T-helper 2 cell treated with Interferon-gamma antibody and Interleukin-4, amounts not matched to agents 5 μg/mL and 100 μg/mL, for 36 hours (primary cell): ENCODE measurements at regions not wholly inside any gene's neighbourhood (a gene's known extent, or its start where the extent isn't known, plus 50 kb on each side); places are given as distances from the start of the nearest gene placed in this dataset.
"Not testable (repeated sequence)": the region's sequence is repeated elsewhere in the genome, so short reads cannot be mapped to it uniquely, and the experiment has no call there.

Experiments
- DNase-seq: peaks from one replicate; pipeline ENCODE4 v3.0.0; 2021; ENCODE audit warnings: low spot score
- H3K27ac Mint-ChIP-seq: one replicate; pipeline ENCODE4 v1.8.0; 2021; ENCODE audit warnings: mild to moderate bottlenecking, mixed read lengths
- H3K27me3 Mint-ChIP-seq: one replicate; pipeline ENCODE4 v1.8.0; 2021; ENCODE audit warnings: low read depth, mixed read lengths
- H3K36me3 Mint-ChIP-seq: one replicate; pipeline ENCODE4 v1.8.0; 2021; ENCODE audit warnings: low read depth, mixed read lengths
- H3K4me1 Mint-ChIP-seq: one replicate; pipeline ENCODE4 v1.8.0; 2021; ENCODE audit warnings: low read depth, mixed read lengths
- H3K4me3 Mint-ChIP-seq: one replicate; pipeline ENCODE4 v1.8.0; 2022; ENCODE audit warnings: mild to moderate bottlenecking, moderate library complexity, mixed read lengths
- H3K9me3 Mint-ChIP-seq: one replicate; pipeline ENCODE4 v1.8.0; 2021; ENCODE audit warnings: mixed read lengths

GRCh38 chr5:123949043-123949804, 437.2 kb downstream of the CSNK1G3 start:
- Mint-ChIP-seq H3K4me3 (no peak overlapping the region), H3K27me3 (no peaks in the 10 kb centered on the region), H3K36me3 (no peaks in the 10 kb centered on the region), H3K4me1 (no peaks in the 10 kb centered on the region), H3K27ac (no peak overlapping the region), H3K9me3 (peaks cover 4% of the 10 kb centered on the region)
- no peak for DNase-seq

GRCh38 chr5:123947797-123948196, 435.8 kb downstream of the CSNK1G3 start:
- H3K4me1 Mint-ChIP-seq = no peaks in the 10 kb centered on the region
- DNase-seq = no peak
- H3K36me3 Mint-ChIP-seq = no peaks in the 10 kb centered on the region
- peaks cover 4% of the 10 kb centered on the region for H3K9me3 Mint-ChIP-seq
- H3K4me3 Mint-ChIP-seq = no peak overlapping the region
- H3K27ac Mint-ChIP-seq = no peak overlapping the region
- no peaks in the 10 kb centered on the region for H3K27me3 Mint-ChIP-seq

- Mint-ChIP-seq H3K36me3 (no peaks in the 10 kb centered on the region), H3K27me3 (no peaks in the 10 kb centered on the region), H3K4me3 (no peak overlapping the region), H3K4me1 (no peaks in the 10 kb centered on the region), H3K9me3 (peaks cover 4% of the 10 kb centered on the region), H3K27ac (no peak overlapping the region)
- DNase-seq = no peak
Measured at GRCh38 chr5:123945548-123945947, 433.6 kb downstream of the CSNK1G3 start.

GRCh38 chr5:123943151-123943550, 431.2 kb downstream of the CSNK1G3 start:
- Mint-ChIP-seq H3K27me3 (no peaks in the 10 kb centered on the region), H3K36me3 (no peaks in the 10 kb centered on the region), H3K4me1 (no peaks in the 10 kb centered on the region), H3K27ac (no peak overlapping the region), H3K9me3 (peaks cover 1% of the 10 kb centered on the region), H3K4me3 (no peak overlapping the region)
- no peak for DNase-seq

- no peak for DNase-seq
- Mint-ChIP-seq H3K27me3 (no peaks in the 10 kb centered on the region), H3K27ac (no peak overlapping the region), H3K4me1 (no peaks in the 10 kb centered on the region), H3K4me3 (no peak overlapping the region), H3K36me3 (no peaks in the 10 kb centered on the region), H3K9me3 (peaks cover 23% of the 10 kb centered on the region)
Measured at GRCh38 chr5:123940416-123940815, 428.4 kb downstream of the CSNK1G3 start.

GRCh38 chr5:123937230-123937629, 425.3 kb downstream of the CSNK1G3 start:
- no peak for DNase-seq
- no peak overlapping the region for H3K27ac Mint-ChIP-seq
- no peaks in the 10 kb centered on the region for H3K4me1 Mint-ChIP-seq
- H3K4me3 Mint-ChIP-seq = no peak overlapping the region
- peaks cover 23% of the 10 kb centered on the region for H3K9me3 Mint-ChIP-seq
- H3K36me3 Mint-ChIP-seq = no peaks in the 10 kb centered on the region
- no peaks in the 10 kb centered on the region for H3K27me3 Mint-ChIP-seq

GRCh38 chr5:123936548-123936947, 424.6 kb downstream of the CSNK1G3 start:
- Mint-ChIP-seq H3K27me3 (no peaks in the 10 kb centered on the region), H3K9me3 (peaks cover 23% of the 10 kb centered on the region), H3K36me3 (no peaks in the 10 kb centered on the region), H3K4me1 (no peaks in the 10 kb centered on the region), H3K4me3 (no peak overlapping the region), H3K27ac (no peak overlapping the region)
- DNase-seq = no peak

GRCh38 chr5:123933812-123934211, 421.8 kb downstream of the CSNK1G3 start:
- not testable (repeated sequence) for H3K27me3 Mint-ChIP-seq, DNase-seq, H3K4me1 Mint-ChIP-seq, H3K27ac Mint-ChIP-seq, H3K36me3 Mint-ChIP-seq, H3K4me3 Mint-ChIP-seq
- H3K9me3 Mint-ChIP-seq = peaks cover 23% of the 10 kb centered on the region

- Mint-ChIP-seq H3K9me3 (no peaks in the 10 kb centered on the region), H3K36me3 (no peaks in the 10 kb centered on the region), H3K4me1 (no peaks in the 10 kb centered on the region), H3K4me3 (no peak overlapping the region), H3K27ac (no peak overlapping the region), H3K27me3 (no peaks in the 10 kb centered on the region)
- DNase-seq = no peak
Measured at GRCh38 chr5:123929055-123929474, 417.1 kb downstream of the CSNK1G3 start.

- Mint-ChIP-seq H3K36me3 (no peaks in the 10 kb centered on the region), H3K4me3 (no peak overlapping the region), H3K4me1 (no peaks in the 10 kb centered on the region), H3K9me3 (no peaks in the 10 kb centered on the region), H3K27ac (no peak overlapping the region), H3K27me3 (no peaks in the 10 kb centered on the region)
- no peak for DNase-seq
Measured at GRCh38 chr5:123928401-123928800, 416.4 kb downstream of the CSNK1G3 start.

GRCh38 chr5:123921193-123921592, 409.2 kb downstream of the CSNK1G3 start:
- Mint-ChIP-seq H3K9me3 (no peaks in the 10 kb centered on the region), H3K36me3 (no peaks in the 10 kb centered on the region), H3K4me3 (no peak overlapping the region), H3K4me1 (no peaks in the 10 kb centered on the region), H3K27ac (no peak overlapping the region), H3K27me3 (no peaks in the 10 kb centered on the region)
- DNase-seq = no peak

GRCh38 chr5:123916345-123917121, 404.6 kb downstream of the CSNK1G3 start:
- no peaks in the 10 kb centered on the region for H3K4me1 Mint-ChIP-seq
- H3K9me3 Mint-ChIP-seq = peaks cover 5% of the 10 kb centered on the region
- no peak overlapping the region for H3K4me3 Mint-ChIP-seq
- no peaks in the 10 kb centered on the region for H3K36me3 Mint-ChIP-seq
- no peaks in the 10 kb centered on the region for H3K27me3 Mint-ChIP-seq
- H3K27ac Mint-ChIP-seq = no peak overlapping the region
- no peak for DNase-seq

- no peaks in the 10 kb centered on the region for H3K36me3 Mint-ChIP-seq
- no peak for DNase-seq
- no peaks in the 10 kb centered on the region for H3K4me1 Mint-ChIP-seq
- peaks cover 5% of the 10 kb centered on the region for H3K9me3 Mint-ChIP-seq
- H3K27ac Mint-ChIP-seq = no peak overlapping the region
- H3K4me3 Mint-ChIP-seq = no peak overlapping the region
- H3K27me3 Mint-ChIP-seq = no peaks in the 10 kb centered on the region
Measured at GRCh38 chr5:123914333-123914732, 402.4 kb downstream of the CSNK1G3 start.

GRCh38 chr5:123907349-123907748, 395.4 kb downstream of the CSNK1G3 start:
- no peak overlapping the region for H3K4me3 Mint-ChIP-seq

More at GRCh38 chr5:123907349-123907748, 395.4 kb downstream of the CSNK1G3 start:
- no peaks in the 10 kb centered on the region for H3K27me3 Mint-ChIP-seq
- H3K9me3 Mint-ChIP-seq = no peaks in the 10 kb centered on the region
- no peaks in the 10 kb centered on the region for H3K4me1 Mint-ChIP-seq
- DNase-seq = no peak
- no peak overlapping the region for H3K27ac Mint-ChIP-seq
- H3K36me3 Mint-ChIP-seq = no peaks in the 10 kb centered on the region
